Ovary (tissue), 7 donors: ENCODE measurements at regions not wholly inside any gene's neighbourhood (a gene's known extent, or its start where the extent isn't known, plus 50 kb on each side); places are given as distances from the start of the nearest gene placed in this dataset.

Experiments used
- DNase-seq, 5 donors: peaks; one replicate each; pipeline ENCODE4 v3.0.0-alpha.2; 2019 to 2020
- H3K27ac ChIP-seq, 2 donors: fragments of 200-600 bp; one replicate each; pipeline versions ENCODE4 v1.5.1 to v1.8.0; 2019 to 2022
- H3K27me3 ChIP-seq: fragments of 200-600 bp; one replicate; pipeline ENCODE4 v1.8.0; 2022
- H3K36me3 ChIP-seq: fragments of 200-600 bp; sonication (generic); one replicate; pipeline ENCODE4 v1.5.1; 2019
- H3K4me1 ChIP-seq: one replicate; pipeline ENCODE4 v1.8.1; 2013; ENCODE audit warnings: mild to moderate bottlenecking, moderate library complexity; ENCODE audit not compliant: insufficient read depth
- H3K4me3 ChIP-seq: fragments of 200-600 bp; sonication (generic); one replicate; pipeline ENCODE4 v1.5.1; 2017
- H3K9me3 ChIP-seq, 2 donors: fragments of 200-600 bp in 1 of 2; sonication (generic) in 1 of 2; one replicate each; pipeline versions ENCODE4 v1.5.1 to v1.8.1; 2013 to 2019; ENCODE audit warnings: mild to moderate bottlenecking in 1 of 2, moderate library complexity in 1 of 2
- CTCF ChIP-seq, 3 donors: fragments of 450-650 bp in 2 of 3; fragments of 200-600 bp in 1 of 3; IDR thresholded peaks; one replicate each; pipeline versions ENCODE4 v1.5.1 to v1.8.0; 2016 to 2022; ENCODE audit warnings: antibody characterized with exemption in 3 of 3, mild to moderate bottlenecking in 1 of 3
- EP300 ChIP-seq: sonication (generic); formaldehyde crosslinking; IDR thresholded peaks from one replicate; pipeline ENCODE4 v1.6.1; 2017; ENCODE audit warnings: antibody characterized with exemption
- POLR2A ChIP-seq: fragments of 450-650 bp; IDR thresholded peaks from one replicate; pipeline ENCODE4 v1.6.1; 2017; ENCODE audit warnings: antibody characterized with exemption, mild to moderate bottlenecking, moderate library complexity
- WGBS, 3 donors: extraction: QIAGEN DNeasy Blood & Tissue Kit in 1 of 3; methylation state at CpG; one replicate each; pipeline versions ENCODE4 v1.1.5 to v1.1.7; 2013 to 2017; 5-methylcytosine and 5-hydroxymethylcytosine counted together
- intact Hi-C, 4 donors: fragments of 100-400 bp; cut with DNase I; formaldehyde crosslinking; loops; one replicate each; pipeline versions ENCODE4 v1.11.0 to v1.15.1; 2022 to 2023
- donor health status: DM: no; HTN: no; CAD: no; lungs with moderate emphysema.
- donor health status: DM: no; HTN: no; CAD: no.
- donor health status: Bipolar disorder and iron deficiency.
- donor health status: DM: no; HTN: no; CAD: no.
- donor health status: DM: yes; HTN: yes; CAD: no.

- H3K27ac ChIP-seq = no peak overlapping the region
- no peak for DNase-seq
- no peaks in the 10 kb centered on the region for H3K4me1 ChIP-seq
- TF ChIP-seq EP300 (no peak), POLR2A (no peak), CTCF (IDR thresholded peaks at IDR 0.05) (no peak)
- intact Hi-C loops = no loop called here
- WGBS, 3 donors = 77 to 81% (median 77%) methylated on average over 3 of the region's 3 CpGs
- no peak overlapping the region for H3K4me3 ChIP-seq
- H3K36me3 ChIP-seq = no peaks in the 10 kb centered on the region
- no peaks in the 10 kb centered on the region for H3K9me3 ChIP-seq
- H3K27me3 ChIP-seq = no peaks in the 10 kb centered on the region
These were observed 200.3 kb downstream of the ANKRD60 start for GRCh38 chr20:58028123-58028522.

GRCh38 chr20:58026361-58026760, 202.1 kb downstream of the ANKRD60 start:
- WGBS, 3 donors = 76 to 85% (median 81%) methylated on average over 2 of the region's 2 CpGs
- H3K4me3 ChIP-seq = no peak overlapping the region
- TF ChIP-seq EP300 = no peak
- TF ChIP-seq CTCF (IDR thresholded peaks at IDR 0.05) = no peak
- TF ChIP-seq POLR2A = no peak
- H3K27me3 ChIP-seq = no peaks in the 10 kb centered on the region
- H3K36me3 ChIP-seq = no peaks in the 10 kb centered on the region
- DNase-seq = no peak
- H3K9me3 ChIP-seq = no peaks in the 10 kb centered on the region
- intact Hi-C loops = no loop called here
- H3K4me1 ChIP-seq = no peaks in the 10 kb centered on the region
- no peak overlapping the region for H3K27ac ChIP-seq

GRCh38 chr20:58025233-58025632, 203.2 kb downstream of the ANKRD60 start:
- no peak overlapping the region for H3K27ac ChIP-seq
- no peak for DNase-seq
- TF ChIP-seq POLR2A = no peak
- TF ChIP-seq CTCF (IDR thresholded peaks at IDR 0.05) = no peak
- no peak for TF ChIP-seq EP300
- 21 to 48% (median 46%) methylated on average over 3 of the region's 3 CpGs for WGBS, 3 donors
- H3K27me3 ChIP-seq = no peaks in the 10 kb centered on the region
- no peaks in the 10 kb centered on the region for H3K36me3 ChIP-seq
- no peak overlapping the region for H3K4me3 ChIP-seq
- H3K4me1 ChIP-seq = peaks cover 6% of the 10 kb centered on the region
- intact Hi-C loops = no loop called here
- H3K9me3 ChIP-seq = no peaks in the 10 kb centered on the region

- Histone ChIP-seq H3K4me3 (no peak overlapping the region), H3K36me3 (no peaks in the 10 kb centered on the region), H3K9me3 (no peaks in the 10 kb centered on the region), H3K27ac (no peak overlapping the region), H3K4me1 (peaks cover 13% of the 10 kb centered on the region), H3K27me3 (no peaks in the 10 kb centered on the region)
- TF ChIP-seq POLR2A (no peak), CTCF (IDR thresholded peaks at IDR 0.05) (no peak), EP300 (no peak)
- intact Hi-C loops = no loop called here
- WGBS, 3 donors = 88 to 93% (median 89%) methylated on average over 8 to 9 of the region's 9 CpGs
- DNase-seq = no peak
These were observed 204.2 kb downstream of the ANKRD60 start for GRCh38 chr20:58024241-58024721.

GRCh38 chr20:58023781-58024180, 204.7 kb downstream of the ANKRD60 start:
- intact Hi-C loops = no loop called here
- TF ChIP-seq POLR2A (no peak), EP300 (no peak), CTCF (IDR thresholded peaks at IDR 0.05) (no peak)
- no peak overlapping the region for H3K27ac ChIP-seq
- no peaks in the 10 kb centered on the region for H3K9me3 ChIP-seq
- WGBS, 3 donors = 92 to 98% (median 92%) methylated on average over 5 of the region's 5 CpGs
- no peak overlapping the region for H3K4me3 ChIP-seq
- no peaks in the 10 kb centered on the region for H3K27me3 ChIP-seq
- DNase-seq = no peak
- H3K4me1 ChIP-seq = peaks cover 15% of the 10 kb centered on the region
- no peaks in the 10 kb centered on the region for H3K36me3 ChIP-seq
